ENCODE measurements at regions not wholly inside any gene's neighbourhood (a gene's known extent, or its start where the extent isn't known, plus 50 kb on each side); places are given as distances from the start of the nearest gene placed in this dataset.

- no peak for TF ChIP-seq CTCF (IDR thresholded peaks at IDR 0.05; ENCODE audit: control extremely low read depth, extremely low read depth)
- Histone ChIP-seq H3K4me1 (ENCODE audit: control insufficient read depth in 5 of 5, insufficient read depth in 5 of 5, low read length in 5 of 5) (peaks cover 0 to 11% (median 0%) of the 10 kb centered on the region in 5 donors), H3K4me3 (no peak overlapping the region), H3K9ac (ENCODE audit: insufficient read depth in 1 of 2, low read length in 2 of 2) (no peak overlapping the region), H3K27me3 (ENCODE audit: control insufficient read depth in 3 of 3, insufficient read depth in 3 of 3, low read length in 2 of 3) (peaks cover 0 to 3% (median 0%) of the 10 kb centered on the region in 3 donors), H3K9me3 (ENCODE audit: control insufficient read depth in 4 of 4, insufficient read depth in 3 of 4, low read length in 3 of 4) (peaks cover 0 to 3% (median 0%) of the 10 kb centered on the region in 4 donors), H3K36me3 (ENCODE audit: control insufficient read depth in 4 of 4, insufficient read depth in 4 of 4, low read length in 4 of 4) (no peaks in the 10 kb centered on the region), H3K27ac (ENCODE audit: low read depth in 1 of 2, low read length in 1 of 2) (no peak overlapping the region)
- WGBS, 2 donors, result 56 to 61% methylated on average over 5 of the region's 5 CpGs
- DNase-seq (no peak), ATAC-seq (ENCODE audit: insufficient read depth, low FRiP score) (no peak)
Measured at GRCh38 chr3:187978433-187979011, 175.4 kb upstream of the LPP start.

- H3K9ac ChIP-seq (ENCODE audit: insufficient read depth in 1 of 2, low read length in 2 of 2), result no peak overlapping the region
- H3K9me3 ChIP-seq (ENCODE audit: control insufficient read depth in 4 of 4, insufficient read depth in 3 of 4, low read length in 3 of 4), result peaks cover 0 to 3% (median 0%) of the 10 kb centered on the region in 4 donors
- ATAC-seq (ENCODE audit: insufficient read depth, low FRiP score) (no peak), DNase-seq (no peak)
- H3K4me1 ChIP-seq (ENCODE audit: control insufficient read depth in 5 of 5, insufficient read depth in 5 of 5, low read length in 5 of 5), result peaks cover 0 to 11% (median 0%) of the 10 kb centered on the region in 5 donors
- H3K36me3 ChIP-seq (ENCODE audit: control insufficient read depth in 4 of 4, insufficient read depth in 4 of 4, low read length in 4 of 4), result no peaks in the 10 kb centered on the region
- H3K27me3 ChIP-seq (ENCODE audit: control insufficient read depth in 3 of 3, insufficient read depth in 3 of 3, low read length in 2 of 3), result no peaks in the 10 kb centered on the region
- no peak for TF ChIP-seq CTCF (IDR thresholded peaks at IDR 0.05; ENCODE audit: control extremely low read depth, extremely low read depth)
- no peak overlapping the region for H3K4me3 ChIP-seq
- no peak overlapping the region for H3K27ac ChIP-seq (ENCODE audit: low read depth in 1 of 2, low read length in 1 of 2)
- 35 to 78% methylated on average over 2 of the region's 2 CpGs for WGBS, 2 donors
Measured at GRCh38 chr3:187979564-187979963, 174.4 kb upstream of the LPP start.

GRCh38 chr3:187980861-187981260 is 173.1 kb upstream of the LPP start:
- H3K27me3 ChIP-seq (ENCODE audit: control insufficient read depth in 3 of 3, insufficient read depth in 3 of 3, low read length in 2 of 3), result no peaks in the 10 kb centered on the region
- WGBS, 2 donors, result 78 to 90% methylated on average over 3 of the region's 3 CpGs
- peaks cover 0 to 3% (median 0%) of the 10 kb centered on the region in 4 donors for H3K9me3 ChIP-seq (ENCODE audit: control insufficient read depth in 4 of 4, insufficient read depth in 3 of 4, low read length in 3 of 4)
- H3K9ac ChIP-seq (ENCODE audit: insufficient read depth in 1 of 2, low read length in 2 of 2), result no peak overlapping the region
- no peak for TF ChIP-seq CTCF (IDR thresholded peaks at IDR 0.05; ENCODE audit: control extremely low read depth, extremely low read depth)
- DNase-seq, result no peak
- H3K4me1 ChIP-seq (ENCODE audit: control insufficient read depth in 5 of 5, insufficient read depth in 5 of 5, low read length in 5 of 5), result peaks cover 0 to 11% (median 0%) of the 10 kb centered on the region in 5 donors
- no peak overlapping the region for H3K4me3 ChIP-seq
- H3K27ac ChIP-seq (ENCODE audit: low read depth in 1 of 2, low read length in 1 of 2), result no peak overlapping the region
- no peaks in the 10 kb centered on the region for H3K36me3 ChIP-seq (ENCODE audit: control insufficient read depth in 4 of 4, insufficient read depth in 4 of 4, low read length in 4 of 4)
- no peak for ATAC-seq (ENCODE audit: insufficient read depth, low FRiP score)

GRCh38 chr3:187982142-187982541 is 171.8 kb upstream of the LPP start:
- Histone ChIP-seq H3K4me3 (no peak overlapping the region), H3K36me3 (ENCODE audit: control insufficient read depth in 4 of 4, insufficient read depth in 4 of 4, low read length in 4 of 4) (no peaks in the 10 kb centered on the region), H3K9ac (ENCODE audit: insufficient read depth in 1 of 2, low read length in 2 of 2) (no peak overlapping the region), H3K9me3 (ENCODE audit: control insufficient read depth in 4 of 4, insufficient read depth in 3 of 4, low read length in 3 of 4) (peaks cover 0 to 3% (median 0%) of the 10 kb centered on the region in 4 donors), H3K27ac (ENCODE audit: low read depth in 1 of 2, low read length in 1 of 2) (no peak overlapping the region), H3K4me1 (ENCODE audit: control insufficient read depth in 5 of 5, insufficient read depth in 5 of 5, low read length in 5 of 5) (peaks cover 0 to 11% (median 0%) of the 10 kb centered on the region in 5 donors), H3K27me3 (ENCODE audit: control insufficient read depth in 3 of 3, insufficient read depth in 3 of 3, low read length in 2 of 3) (no peaks in the 10 kb centered on the region)
- 92 to 94% methylated on average over 3 of the region's 3 CpGs for WGBS, 2 donors
- no peak for TF ChIP-seq CTCF (IDR thresholded peaks at IDR 0.05; ENCODE audit: control extremely low read depth, extremely low read depth)
- no peak for ATAC-seq (ENCODE audit: insufficient read depth, low FRiP score)
- no peak for DNase-seq

Measured in lung (tissue), 11 donors.